AG08396 (cell line): ENCODE measurements at regions not wholly inside any gene's neighbourhood (a gene's known extent, or its start where the extent isn't known, plus 50 kb on each side); places are given as distances from the start of the nearest gene placed in this dataset.
A peak's percentile ranks its signal among the peaks of the same experiment; 100 is the strongest.

ENCODE experiments used
- DNase-seq: peaks from one replicate; pipeline ENCODE4 v3.0.0; 2012; ENCODE audit warnings: low spot score, mixed read lengths

GRCh38 chr13:85379991-85380390, 419.2 kb downstream of the SLITRK6 start:
- no peak for DNase-seq

DNA sequence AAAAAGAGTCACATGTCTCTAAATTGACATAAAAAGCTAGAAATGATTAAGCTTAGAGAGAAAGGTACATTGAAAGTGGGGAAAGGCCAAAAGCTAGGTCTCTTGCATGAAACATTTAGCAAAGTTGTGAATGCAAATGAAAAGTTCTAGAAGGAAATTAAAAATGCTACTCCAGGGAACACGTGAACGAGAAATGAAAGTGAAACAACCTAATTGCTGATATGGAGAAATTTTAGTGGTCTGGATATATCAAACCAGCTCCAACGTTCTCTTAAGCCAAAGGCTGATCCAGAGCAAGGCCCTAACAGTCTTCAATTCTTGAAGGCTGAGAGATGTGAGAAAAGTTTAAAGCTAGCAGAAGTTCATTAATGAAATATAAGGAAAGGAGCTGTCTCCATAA, 419.8 kb downstream of the SLITRK6 start:
- no peak for DNase-seq

DNA sequence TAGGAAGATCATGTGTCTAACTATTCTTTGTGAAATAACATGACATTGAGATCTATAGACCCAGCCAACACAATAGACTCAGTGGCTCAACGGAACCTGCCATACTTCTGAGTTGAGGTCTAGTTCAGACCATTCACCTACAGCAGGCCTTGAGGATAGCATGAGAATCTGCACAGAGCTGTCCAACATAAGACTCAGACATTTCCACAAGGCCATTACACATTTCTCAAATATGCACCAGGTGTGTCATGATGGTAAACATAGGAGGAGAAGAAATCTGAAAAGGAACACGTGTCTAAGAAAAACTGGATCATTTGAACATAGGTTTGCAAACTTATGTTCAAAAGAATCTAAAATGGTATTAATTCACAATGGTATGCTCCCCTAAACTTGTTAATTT, 421.4 kb downstream of the SLITRK6 start:
- DNase-seq: no peak

- DNase-seq: no peak
Measured at GRCh38 chr13:85373322-85373721, 425.9 kb downstream of the SLITRK6 start.

DNA sequence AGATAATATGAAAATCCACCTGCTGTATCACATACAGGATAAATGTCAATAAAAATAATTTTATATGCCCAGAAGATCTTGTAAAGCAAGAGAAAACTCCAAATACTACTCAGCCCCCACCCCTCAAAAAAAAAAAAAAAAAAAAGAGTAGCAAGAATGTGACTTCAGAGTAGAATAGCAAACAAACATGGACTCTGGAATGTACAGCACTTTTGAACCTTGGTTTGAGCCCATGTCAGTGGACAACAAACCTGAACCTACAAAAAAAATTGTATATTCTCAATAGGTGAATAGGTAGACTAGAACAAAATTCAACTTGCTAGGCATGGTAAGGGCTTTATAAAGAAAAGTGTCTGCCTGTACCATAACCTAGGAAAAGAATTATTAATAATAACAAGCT, 428.0 kb downstream of the SLITRK6 start:
- no peak for DNase-seq

DNA sequence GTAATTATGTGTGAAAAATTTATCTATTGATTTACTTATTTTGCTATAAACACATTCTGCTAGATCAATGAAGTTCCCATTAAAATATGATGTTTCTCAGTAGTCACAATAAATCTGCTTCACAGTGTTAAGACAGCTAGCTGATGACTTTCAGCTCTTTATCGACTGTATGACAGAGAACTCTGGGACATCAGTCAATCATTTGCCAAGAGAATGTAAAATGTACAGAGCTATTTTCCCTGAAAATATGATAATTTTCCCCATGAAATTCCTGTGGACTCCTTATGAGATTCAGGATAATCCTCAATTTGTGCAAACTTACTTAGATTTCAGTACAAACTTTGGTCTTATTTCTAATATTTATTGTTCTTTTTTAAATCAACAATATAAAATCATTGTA, 430.5 kb downstream of the SLITRK6 start:
- no peak for DNase-seq

- DNase-seq: no peak
Measured at GRCh38 chr13:85367887-85368286, 431.3 kb downstream of the SLITRK6 start.

GRCh38 chr13:85366759-85367417, 432.3 kb downstream of the SLITRK6 start:
- DNase-seq: no peak

GRCh38 chr13:85363504-85363903, 435.7 kb downstream of the SLITRK6 start:
- no peak for DNase-seq

- DNase-seq: no peak
Measured at GRCh38 chr13:85362980-85363379, 436.2 kb downstream of the SLITRK6 start.

DNA sequence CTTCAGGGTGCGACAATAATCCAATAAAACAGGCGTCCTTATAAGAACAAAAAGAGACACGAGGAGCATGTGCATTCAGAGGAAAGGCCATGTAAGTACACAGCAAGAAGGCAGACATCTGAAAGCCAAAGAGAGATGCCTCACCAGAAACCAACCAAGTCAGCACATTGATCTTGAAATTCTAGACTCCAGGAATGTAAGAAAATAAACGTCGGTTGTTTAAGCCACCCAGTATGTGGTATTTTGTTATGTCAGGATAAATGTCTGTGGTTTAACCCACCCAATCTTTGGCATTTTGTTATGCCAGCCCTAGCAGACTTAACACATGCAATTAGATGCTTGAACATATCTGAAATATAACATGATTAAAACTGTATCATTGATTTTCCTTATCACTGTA, 452.0 kb downstream of the SLITRK6 start:
- DNase-seq: peak; percentile 2

- DNase-seq: no peak
Measured at GRCh38 chr13:85334187-85334586, 465.0 kb downstream of the SLITRK6 start.

DNA sequence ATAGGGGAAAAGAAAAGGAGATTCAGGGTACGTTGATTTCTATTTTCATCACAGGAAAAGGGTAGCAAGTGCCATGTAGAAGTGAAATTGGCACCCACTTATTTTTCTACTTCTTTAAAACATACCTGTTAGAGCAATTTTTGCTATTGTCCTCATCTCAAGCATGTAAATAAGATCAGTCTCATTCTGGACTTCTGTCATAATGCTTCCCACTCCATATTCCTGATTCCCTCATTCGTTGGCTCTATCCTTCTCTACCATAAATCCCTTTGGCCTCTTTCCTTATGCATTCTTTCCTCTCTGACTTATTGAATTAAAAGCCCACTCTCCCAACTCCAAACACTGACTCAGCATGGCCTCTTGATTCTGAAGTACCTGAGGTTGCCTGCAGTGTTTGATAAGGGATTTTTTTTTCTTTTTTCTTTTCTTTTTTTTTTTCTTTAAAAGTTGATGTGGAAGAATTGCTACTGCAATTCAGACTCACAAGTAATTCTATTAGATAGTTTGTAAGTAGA, 465.7 kb downstream of the SLITRK6 start:
- DNase-seq: no peak

GRCh38 chr13:85332615-85333014, 466.6 kb downstream of the SLITRK6 start:
- DNase-seq: no peak

- DNase-seq: no peak
Measured at GRCh38 chr13:85321734-85322133, 477.5 kb downstream of the SLITRK6 start.

DNA sequence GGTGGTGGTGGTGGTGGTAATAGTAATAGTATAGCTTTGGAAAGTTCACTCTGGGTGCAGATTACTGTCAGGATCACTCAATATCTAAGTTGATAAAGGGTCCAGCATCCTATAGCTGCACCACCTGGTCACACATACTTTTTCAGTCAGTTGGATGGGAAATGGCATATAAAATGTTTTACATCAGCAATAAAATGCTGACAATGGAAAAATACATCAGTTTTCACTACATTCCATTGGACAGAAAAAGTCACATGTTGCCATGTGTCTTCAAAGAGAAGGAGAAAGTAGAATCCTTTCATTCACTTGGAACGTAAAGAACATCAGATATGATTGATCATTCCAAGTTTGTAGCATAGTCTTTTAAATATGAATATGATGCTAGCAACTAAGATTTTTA, 481.4 kb downstream of the SLITRK6 start:
- DNase-seq: no peak

GRCh38 chr13:85316506-85317025, 482.7 kb downstream of the SLITRK6 start:
- no peak for DNase-seq

- DNase-seq: no peak
Measured at GRCh38 chr13:85314686-85315085, 484.5 kb downstream of the SLITRK6 start.

DNA sequence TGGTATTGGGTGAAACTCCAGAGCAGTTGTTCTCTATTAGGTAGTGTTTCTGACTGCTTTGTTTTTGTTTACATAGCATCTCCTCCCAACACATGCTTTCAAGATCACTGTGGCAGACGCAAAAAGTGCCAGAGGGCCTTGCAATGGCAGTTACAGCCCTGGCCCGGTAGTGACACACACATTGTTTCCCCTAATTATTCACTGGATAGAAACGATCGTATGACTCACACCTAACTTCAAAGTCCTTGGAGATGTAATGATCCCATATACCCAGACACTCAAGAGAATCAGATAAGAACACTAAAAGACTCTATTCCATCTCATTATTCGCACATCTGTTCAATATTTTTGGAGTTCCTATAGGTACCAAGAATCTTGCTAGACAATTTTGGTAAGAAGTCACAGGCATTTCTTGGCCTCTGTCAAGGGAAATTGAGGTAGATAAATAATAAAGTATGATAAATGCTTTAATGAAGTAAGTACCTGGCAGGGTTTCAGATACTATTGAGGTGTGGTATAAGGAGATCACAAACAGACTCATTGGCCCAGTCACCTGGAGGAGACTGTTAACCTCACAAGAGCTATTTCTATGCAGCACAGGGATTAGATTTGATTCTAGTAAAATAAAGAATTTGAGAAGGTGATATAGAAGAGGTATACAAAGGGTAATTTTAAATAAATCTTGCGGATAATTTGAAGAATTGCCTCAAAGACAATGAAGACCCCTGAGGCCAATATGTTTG, 485.3 kb downstream of the SLITRK6 start:
- peak; percentile 8 for DNase-seq

- DNase-seq: no peak
Measured at GRCh38 chr13:85312071-85312470, 487.1 kb downstream of the SLITRK6 start.

GRCh38 chr13:85303630-85304029, 495.6 kb downstream of the SLITRK6 start:
- no peak for DNase-seq

- DNase-seq: no peak
Measured at GRCh38 chr13:85298387-85298924, 500.8 kb downstream of the SLITRK6 start.

- DNase-seq: no peak
Measured at GRCh38 chr13:85288698-85289097, 510.5 kb downstream of the SLITRK6 start.
